Endothelial cell of umbilical vein (primary cell): ENCODE measurements at regions not wholly inside any gene's neighbourhood (a gene's known extent, or its start where the extent isn't known, plus 50 kb on each side); places are given as distances from the start of the nearest gene placed in this dataset.

ENCODE experiments used
- BruUV-seq: library from RNA; stranded (reverse); fragments of 400-500 nt; replicated peaks from 2 replicates; lab custom pipeline; 2021; lab: Mats Ljungman, UMichigan
- CTCF ChIA-PET: fragments of 300-600, 350-600 bp; sonication (Branson Sonifier 250); formaldehyde crosslinking; loops from one replicate; lab custom pipeline; 2021; ENCODE audit warnings: antibody characterized with exemption, inconsistent platforms; lab: Charles Lee
- POLR2A ChIA-PET: fragments of 300-600, 350-600 bp; sonication (Branson Sonifier 250); formaldehyde crosslinking; loops from one replicate; lab custom pipeline; 2021; ENCODE audit warnings: antibody characterized with exemption, inconsistent platforms; lab: Charles Lee
- DNase-seq: peaks from one replicate; pipeline ENCODE4 v3.0.0-alpha.2; 2011; ENCODE audit warnings: low read depth, low spot score
- FAIRE-seq: peaks from 2 replicates; lab custom pipeline; 2011; peaks lifted over from hg19 to GRCh38; lab: Jason Lieb, UNC
- H2AFZ ChIP-seq: 2 replicates; pipeline ENCODE4 v1.6.0; 2012; ENCODE audit warnings: low read depth, low read length, control low read depth, inconsistent platforms
- H3K27ac ChIP-seq: 2 replicates; pipeline ENCODE4 v1.5.1; 2011; ENCODE audit warnings: low read depth, mild to moderate bottlenecking, control low read depth, low read length, moderate library complexity; ENCODE audit not compliant: insufficient read depth
- H3K27me3 ChIP-seq, 2 experiments: 2 replicates each; pipeline versions ENCODE4 v1.6.0 to v1.6.1; 2011; ENCODE audit warnings: low read length in 2 of 2, mixed read lengths in 1 of 2; ENCODE audit not compliant: control insufficient read depth in 2 of 2, insufficient read depth in 2 of 2
- H3K36me3 ChIP-seq, 2 experiments: 2 replicates in 1 of 2; 3 replicates in 1 of 2; pipeline ENCODE4 v1.5.1; 2011; ENCODE audit warnings: low read length in 2 of 2, mild to moderate bottlenecking in 1 of 2, moderate library complexity in 1 of 2; ENCODE audit not compliant: control insufficient read depth in 2 of 2, insufficient read depth in 2 of 2; ENCODE audit errors: extremely low read depth in 1 of 2
- H3K4me1 ChIP-seq: 3 replicates; pipeline ENCODE4 v1.5.1; 2011; ENCODE audit warnings: mild to moderate bottlenecking, low read length; ENCODE audit not compliant: control insufficient read depth, insufficient read depth; ENCODE audit errors: extremely low read depth
- H3K4me2 ChIP-seq: 2 replicates; pipeline ENCODE4 v1.6.1; 2011; ENCODE audit warnings: low read length, control low read depth, mixed read lengths; ENCODE audit not compliant: insufficient read depth
- H3K4me3 ChIP-seq, 3 experiments: fragments of 200-600 bp in 1 of 3; sonication (generic), shearing (Covaris generic) in 1 of 3; replicated peaks in 1 of 3; 2 replicates each; pipeline ENCODE4 v1.5.1; 2011 to 2016; ENCODE audit warnings: control low read depth in 3 of 3, low read length in 3 of 3, mild to moderate bottlenecking in 2 of 3, inconsistent platforms in 1 of 3, low read depth in 1 of 3, moderate library complexity in 1 of 3; ENCODE audit not compliant: insufficient read depth in 1 of 3
- H3K79me2 ChIP-seq: 2 replicates; pipeline ENCODE4 v1.6.0; 2012; ENCODE audit warnings: low read length, inconsistent platforms; ENCODE audit not compliant: control insufficient read depth, insufficient read depth
- H3K9ac ChIP-seq: replicated peaks from 2 replicates; pipeline ENCODE3; 2011; ENCODE audit warnings: low read length, control low read depth; ENCODE audit not compliant: insufficient read depth; ENCODE audit errors: extremely low read depth
- H3K9me1 ChIP-seq: replicated peaks from 3 replicates; pipeline ENCODE4 v1.6.0; 2011; ENCODE audit warnings: mild to moderate bottlenecking, low read length; ENCODE audit not compliant: control insufficient read depth, insufficient read depth; ENCODE audit errors: extremely low read depth
- H3K9me3 ChIP-seq: replicated peaks from 2 replicates; pipeline ENCODE4 v1.5.1; 2012; ENCODE audit warnings: low read length, inconsistent platforms; ENCODE audit not compliant: control insufficient read depth, insufficient read depth
- H4K20me1 ChIP-seq: replicated peaks from 2 replicates; pipeline ENCODE3; 2011; ENCODE audit warnings: mild to moderate bottlenecking, low read length; ENCODE audit not compliant: control insufficient read depth, insufficient read depth; ENCODE audit errors: extremely low read depth
- EZH2 ChIP-seq: IDR thresholded peaks from 2 replicates; pipeline ENCODE4 v1.6.1; 2012; ENCODE audit warnings: borderline replicate concordance, low read depth, mild to moderate bottlenecking, moderate library complexity, low read length, inconsistent platforms; ENCODE audit not compliant: severe bottlenecking
- FOS ChIP-seq: IDR thresholded peaks from 2 replicates; pipeline ENCODE4 v1.6.1; 2011; ENCODE audit warnings: mild to moderate bottlenecking, low read length, moderate library complexity, borderline replicate concordance; ENCODE audit not compliant: insufficient read depth
- GATA2 ChIP-seq: IDR thresholded peaks from 2 replicates; pipeline ENCODE4 v1.7.0; 2011; ENCODE audit warnings: low read depth, mild to moderate bottlenecking, moderate library complexity, mixed read lengths, low read length; ENCODE audit not compliant: insufficient read length, insufficient read depth
- MYC ChIP-seq: IDR thresholded peaks from one replicate; pipeline ENCODE4 v1.6.1; 2011; ENCODE audit warnings: mild to moderate bottlenecking, low read depth, low read length
- POLR2A ChIP-seq: IDR thresholded peaks from 2 replicates; pipeline ENCODE4 v1.6.1; 2012; ENCODE audit warnings: low read depth, mild to moderate bottlenecking, control low read depth, low read length
- POLR2AphosphoS5 ChIP-seq: IDR thresholded peaks from 2 replicates; pipeline ENCODE4 v1.6.1; 2012; ENCODE audit warnings: low read depth, mild to moderate bottlenecking, control low read depth, low read length, moderate library complexity; ENCODE audit not compliant: insufficient read depth
- dilution Hi-C: fragments of 300-500 bp; cut with MboI; formaldehyde crosslinking; loops from one replicate; pipeline ENCODE4 v1.15.0; 2019; ENCODE audit warnings: low sequenced_read_pairs; ENCODE audit not compliant: extremely low pct_ligation_motif_present
- intact Hi-C: fragments of 100-400 bp; cut with micrococcal nuclease; formaldehyde crosslinking; loops from one replicate; pipeline ENCODE4 v1.10.0; 2022
- TF ChIP-seq, protein P1 (sequence below): IDR thresholded peaks from 2 replicates; pipeline ENCODE4 v1.6.1; 2011; ENCODE audit not compliant: insufficient read depth, insufficient read length
- TF ChIP-seq, protein P2 (sequence below), 2 donors: IDR thresholded peaks; 1 replicate in 1 of 2; 2 replicates in 1 of 2; pipeline ENCODE4 v1.5.1; 2011; ENCODE audit warnings: low read length in 2 of 2, mild to moderate bottlenecking in 2 of 2, moderate library complexity in 2 of 2, control low read depth in 1 of 2, inconsistent platforms in 1 of 2, low read depth in 1 of 2; ENCODE audit not compliant: insufficient read depth in 1 of 2; ENCODE audit errors: extremely low read depth in 1 of 2

DNA sequence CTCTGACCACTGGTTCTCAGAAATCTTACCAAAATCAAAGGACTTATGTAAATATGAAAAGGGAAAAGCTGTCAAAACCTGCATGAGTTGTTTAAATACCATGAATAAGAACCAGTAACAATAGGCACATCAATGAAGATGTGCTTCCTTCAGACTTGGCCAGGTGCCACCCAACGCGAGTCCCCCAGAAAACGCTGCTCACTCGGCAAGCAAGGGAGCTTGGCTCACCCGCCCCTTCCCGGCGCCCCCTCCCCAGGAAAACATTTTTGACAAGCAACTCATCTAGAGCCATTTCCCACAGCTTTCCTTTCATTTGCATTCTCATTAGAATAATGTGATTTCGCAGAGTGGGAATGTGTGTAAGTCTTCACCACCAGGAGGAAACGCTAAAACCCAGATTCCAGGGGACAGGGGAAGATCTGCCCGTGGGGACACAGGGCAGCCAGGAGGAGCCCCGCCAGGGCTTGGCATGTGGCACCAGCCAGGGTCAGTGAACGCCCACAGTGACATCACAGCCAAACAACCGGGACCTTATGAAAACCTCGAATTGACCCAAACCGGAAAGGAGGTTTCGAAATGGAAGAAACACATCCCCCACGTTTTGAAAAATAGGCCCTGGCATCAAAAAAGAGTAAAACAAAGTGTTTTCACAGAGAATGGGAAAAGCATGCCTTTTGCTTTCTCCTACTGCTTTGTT lies 366.2 kb upstream of the TSHZ3 start:
- H3K9ac ChIP-seq, result no peak overlapping the region
- FAIRE-seq (no peak), DNase-seq (no peak)
- no peaks in the 10 kb centered on the region for H3K27me3 ChIP-seq
- peaks cover 12% of the 10 kb centered on the region for H3K9me3 ChIP-seq
- dilution Hi-C loops (no loop called here), intact Hi-C loops (no loop called here)
- no peak overlapping the region for H3K4me3 ChIP-seq
- no TSS peak for BruUV-seq
- no peak overlapping the region for H3K4me2 ChIP-seq
- no peaks in the 10 kb centered on the region for H4K20me1 ChIP-seq
- H2AFZ ChIP-seq, result no peak overlapping the region
- no peak overlapping the region for H3K27ac ChIP-seq
- ChIA-PET POLR2A (no interaction called here), CTCF (no interaction called here)
- H3K4me1 ChIP-seq, result no peaks in the 10 kb centered on the region
- TF ChIP-seq MYC (no peak), FOS (no peak), POLR2A (no peak), POLR2AphosphoS5 (no peak), GATA2 (no peak), EZH2 (no peak)
- TF ChIP-seq, protein P1, sequence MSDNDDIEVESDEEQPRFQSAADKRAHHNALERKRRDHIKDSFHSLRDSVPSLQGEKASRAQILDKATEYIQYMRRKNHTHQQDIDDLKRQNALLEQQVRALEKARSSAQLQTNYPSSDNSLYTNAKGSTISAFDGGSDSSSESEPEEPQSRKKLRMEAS, result no peak
- no peaks in the 10 kb centered on the region for H3K79me2 ChIP-seq
- no peaks in the 10 kb centered on the region for H3K36me3 ChIP-seq
- H3K9me1 ChIP-seq, result no peaks in the 10 kb centered on the region

DNA sequence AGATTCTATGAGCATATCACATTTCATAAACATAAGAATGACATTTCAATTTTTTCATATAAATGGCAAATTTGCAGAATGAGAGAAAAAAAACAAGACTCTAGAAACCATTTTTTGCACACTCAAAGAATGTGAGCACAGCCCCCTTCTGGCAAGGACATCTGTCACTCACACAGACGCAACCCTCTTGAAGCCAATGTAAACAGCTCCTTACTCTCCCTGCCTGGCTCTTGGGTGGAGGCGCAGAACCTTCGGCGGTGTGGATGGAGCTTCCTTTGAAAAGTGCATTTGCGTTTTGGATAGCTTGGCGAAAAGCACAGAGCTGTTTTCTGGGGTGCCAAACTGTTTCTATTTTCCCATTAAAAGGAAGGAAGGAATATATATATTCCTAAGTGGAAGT lies 367.6 kb upstream of the TSHZ3 start:
- CTCF ChIA-PET, result no interaction called here
- intact Hi-C loops, result no loop called here
- no peak for FAIRE-seq

More for the DNA sequence above, 367.6 kb upstream of the TSHZ3 start:
- no peak for DNase-seq
- no peak overlapping the region for H3K4me2 ChIP-seq
- H3K27ac ChIP-seq, result no peak overlapping the region
- H4K20me1 ChIP-seq, result no peaks in the 10 kb centered on the region
- no TSS peak for BruUV-seq
- no peak overlapping the region for H3K9ac ChIP-seq
- H3K4me1 ChIP-seq, result no peaks in the 10 kb centered on the region
- dilution Hi-C loops, result no loop called here
- no peak overlapping the region for H3K4me3 ChIP-seq
- H3K9me3 ChIP-seq, result peaks cover 12% of the 10 kb centered on the region
- no peaks in the 10 kb centered on the region for H3K36me3 ChIP-seq
- TF ChIP-seq, protein P2, sequence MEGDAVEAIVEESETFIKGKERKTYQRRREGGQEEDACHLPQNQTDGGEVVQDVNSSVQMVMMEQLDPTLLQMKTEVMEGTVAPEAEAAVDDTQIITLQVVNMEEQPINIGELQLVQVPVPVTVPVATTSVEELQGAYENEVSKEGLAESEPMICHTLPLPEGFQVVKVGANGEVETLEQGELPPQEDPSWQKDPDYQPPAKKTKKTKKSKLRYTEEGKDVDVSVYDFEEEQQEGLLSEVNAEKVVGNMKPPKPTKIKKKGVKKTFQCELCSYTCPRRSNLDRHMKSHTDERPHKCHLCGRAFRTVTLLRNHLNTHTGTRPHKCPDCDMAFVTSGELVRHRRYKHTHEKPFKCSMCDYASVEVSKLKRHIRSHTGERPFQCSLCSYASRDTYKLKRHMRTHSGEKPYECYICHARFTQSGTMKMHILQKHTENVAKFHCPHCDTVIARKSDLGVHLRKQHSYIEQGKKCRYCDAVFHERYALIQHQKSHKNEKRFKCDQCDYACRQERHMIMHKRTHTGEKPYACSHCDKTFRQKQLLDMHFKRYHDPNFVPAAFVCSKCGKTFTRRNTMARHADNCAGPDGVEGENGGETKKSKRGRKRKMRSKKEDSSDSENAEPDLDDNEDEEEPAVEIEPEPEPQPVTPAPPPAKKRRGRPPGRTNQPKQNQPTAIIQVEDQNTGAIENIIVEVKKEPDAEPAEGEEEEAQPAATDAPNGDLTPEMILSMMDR (IDR thresholded peaks at IDR 0.05; ENCODE audit: extremely low read depth in 1 of 2, insufficient read depth in 1 of 2, low read depth in 1 of 2, low read length in 2 of 2), result no peak
- TF ChIP-seq EZH2, result no peak
- no peak for TF ChIP-seq MYC
- no peak for TF ChIP-seq FOS
- no peak for TF ChIP-seq GATA2
- H3K9me1 ChIP-seq, result no peaks in the 10 kb centered on the region
- no peaks in the 10 kb centered on the region for H3K79me2 ChIP-seq
- H2AFZ ChIP-seq, result no peak overlapping the region
- POLR2A ChIA-PET, result no interaction called here
- H3K27me3 ChIP-seq, result no peaks in the 10 kb centered on the region
